GM12878 (cell line): ENCODE measurements at regions not wholly inside any gene's neighbourhood (a gene's known extent, or its start where the extent isn't known, plus 50 kb on each side); places are given as distances from the start of the nearest gene placed in this dataset.

Source experiments
- ATAC-seq: fragments of 200-7000 bp; cut with Tn5 transposase; 3 replicates; pipeline ENCODE4 v1.9.1; 2020; ENCODE audit warnings: mild to moderate bottlenecking, moderate library complexity
- BruUV-seq: library from RNA; stranded (reverse); fragments of 400-500 nt; replicated peaks from 2 replicates; lab custom pipeline; 2021; lab: Mats Ljungman, UMichigan
- CTCF ChIA-PET: fragments of 300-600 bp; sonication (Branson Sonifier 250); formaldehyde crosslinking; extraction: SDS; loops from one replicate; lab custom pipeline; 2021; ENCODE audit warnings: inconsistent platforms; lab: Yijun Ruan, JAX
- POLR2A ChIA-PET: fragments of 350-600 bp; formaldehyde crosslinking; extraction: SDS; loops from one replicate; lab custom pipeline; 2021; ENCODE audit warnings: inconsistent platforms; lab: Charles Lee
- RAD21 ChIA-PET: fragments of 300-600 bp; sonication (Branson Sonifier 250); formaldehyde crosslinking; loops from one replicate; lab custom pipeline; 2023; ENCODE audit warnings: antibody characterized with exemption; ENCODE audit not compliant: unreplicated experiment; lab: Charles Lee
- SMC1A ChIA-PET: fragments of 300-600 bp; sonication (Branson Sonifier 250); formaldehyde crosslinking; loops from one replicate; lab custom pipeline; 2023; ENCODE audit not compliant: unreplicated experiment, uncharacterized antibody; lab: Charles Lee
- DNase-seq: peaks from one replicate; pipeline ENCODE4 v3.0.0-alpha.2; 2011; ENCODE audit warnings: low read depth, low spot score
- FAIRE-seq: peaks from 3 replicates; lab custom pipeline; 2011; peaks lifted over from hg19 to GRCh38; lab: Jason Lieb, UNC
- H2AFZ ChIP-seq: 2 replicates; pipeline ENCODE4 v1.6.0; 2011; ENCODE audit warnings: low read depth, low read length, control low read depth; ENCODE audit not compliant: control insufficient read depth
- H3K27ac ChIP-seq: 2 replicates; pipeline ENCODE4 v1.5.1; 2011; ENCODE audit warnings: control low read depth; ENCODE audit not compliant: control insufficient read depth, insufficient read depth
- H3K27me3 ChIP-seq, 2 experiments: replicated peaks in 1 of 2; 2 replicates each; pipeline versions ENCODE4 v1.6.0 to v1.6.1; 2011; ENCODE audit warnings: low read length in 1 of 2; ENCODE audit not compliant: control insufficient read depth in 2 of 2, insufficient read depth in 2 of 2
- H3K36me3 ChIP-seq, 2 experiments: 2 replicates each; pipeline ENCODE4 v1.5.1; 2011; ENCODE audit warnings: low read length in 1 of 2; ENCODE audit not compliant: control insufficient read depth in 2 of 2, insufficient read depth in 2 of 2
- H3K4me1 ChIP-seq: 2 replicates; pipeline ENCODE4 v1.6.1; 2011; ENCODE audit warnings: mild to moderate bottlenecking, low read length, moderate library complexity, mixed read lengths; ENCODE audit not compliant: control insufficient read depth, insufficient read depth
- H3K4me2 ChIP-seq: 2 replicates; pipeline ENCODE4 v1.6.0; 2011; ENCODE audit warnings: control low read depth; ENCODE audit not compliant: control insufficient read depth, insufficient read depth
- H3K4me3 ChIP-seq: fragments of 200-600 bp; sonication (generic); 2 replicates; pipeline ENCODE4 v1.5.1; 2016
- H3K79me2 ChIP-seq: 2 replicates; pipeline ENCODE4 v1.6.0; 2011; ENCODE audit warnings: low read length; ENCODE audit not compliant: control insufficient read depth, insufficient read depth
- H3K9ac ChIP-seq: 2 replicates; pipeline ENCODE4 v1.8.0; 2011; ENCODE audit warnings: low read length, control low read depth, mixed read lengths; ENCODE audit not compliant: control insufficient read depth, insufficient read depth
- H3K9me3 ChIP-seq: replicated peaks from 3 replicates; pipeline ENCODE4 v1.5.1; 2011; ENCODE audit warnings: mild to moderate bottlenecking, low read length; ENCODE audit not compliant: control insufficient read depth, insufficient read depth
- H4K20me1 ChIP-seq: 2 replicates; pipeline ENCODE4 v1.6.0; 2011; ENCODE audit not compliant: control insufficient read depth, insufficient read depth
- CEBPB ChIP-seq, 2 experiments: fragments of 150-350 bp in 1 of 2; IDR thresholded peaks; 2 replicates each; pipeline ENCODE4 v1.6.1; 2012 to 2014; ENCODE audit warnings: low read depth in 2 of 2, low read length in 2 of 2, borderline replicate concordance in 1 of 2, inconsistent platforms in 1 of 2
- DPF2 ChIP-seq: fragments of 450-650 bp; IDR thresholded peaks from 2 replicates; pipeline ENCODE4 v1.6.1; 2017; ENCODE audit warnings: mild to moderate bottlenecking
- EED ChIP-seq: sonication (generic); IDR thresholded peaks from 2 replicates; pipeline ENCODE4 v1.6.1; 2016; ENCODE audit warnings: antibody characterized with exemption, low read depth
- IKZF2 ChIP-seq, 2 experiments: fragments of 450-650 bp; IDR thresholded peaks; 2 replicates each; pipeline ENCODE4 v1.6.1; 2017; ENCODE audit warnings: mild to moderate bottlenecking in 2 of 2, moderate library complexity in 2 of 2
- KAT2A ChIP-seq: conservative IDR thresholded peaks from 2 replicates; pipeline ENCODE4 v1.6.1; 2011; ENCODE audit warnings: low read depth, low read length; ENCODE audit not compliant: control insufficient read depth
- KDM1A ChIP-seq: fragments of 200-600 bp; sonication (generic); IDR thresholded peaks from 2 replicates; pipeline ENCODE4 v1.6.1; 2016; ENCODE audit warnings: borderline replicate concordance
- MYC ChIP-seq: IDR thresholded peaks from 2 replicates; pipeline ENCODE4 v1.6.1; 2011; ENCODE audit warnings: mild to moderate bottlenecking, low read length, moderate library complexity, inconsistent platforms; ENCODE audit not compliant: insufficient read depth, insufficient replicate concordance, insufficient read length, severe bottlenecking
- NFYB ChIP-seq: IDR thresholded peaks from 2 replicates; pipeline ENCODE4 v1.6.1; 2011; ENCODE audit warnings: low read depth, mild to moderate bottlenecking, low read length, improper control_type of control experiment, moderate library complexity; ENCODE audit not compliant: insufficient read depth
- PAX8 ChIP-seq: fragments of 450-650 bp; IDR thresholded peaks from 2 replicates; pipeline ENCODE4 v1.6.1; 2017; ENCODE audit warnings: mild to moderate bottlenecking, moderate library complexity
- POU2F2 ChIP-seq: IDR thresholded peaks from 3 replicates; pipeline ENCODE4 v1.6.1; 2011; ENCODE audit warnings: low read depth, mild to moderate bottlenecking, low read length, borderline replicate concordance
- RAD21 ChIP-seq: IDR thresholded peaks from 2 replicates; pipeline ENCODE4 v1.6.1; 2011; ENCODE audit warnings: mild to moderate bottlenecking, low read depth, low read length, moderate library complexity; ENCODE audit not compliant: insufficient read depth
- SMARCA5 ChIP-seq: fragments of 450-650 bp; IDR thresholded peaks from 2 replicates; pipeline ENCODE4 v1.6.1; 2017; ENCODE audit warnings: mild to moderate bottlenecking
- SRF ChIP-seq, 2 experiments: IDR thresholded peaks; 2 replicates each; pipeline ENCODE4 v1.6.1; 2011; ENCODE audit warnings: low read depth in 2 of 2, low read length in 2 of 2, mild to moderate bottlenecking in 1 of 2, moderate library complexity in 1 of 2
- TAF1 ChIP-seq: IDR thresholded peaks from 2 replicates; pipeline ENCODE4 v1.6.1; 2011; ENCODE audit warnings: mild to moderate bottlenecking, low read depth, low read length, borderline replicate concordance
- WRNIP1 ChIP-seq: IDR thresholded peaks from 2 replicates; pipeline ENCODE4 v1.6.1; 2011; ENCODE audit warnings: low read depth, low read length, improper control_type of control experiment, borderline replicate concordance
- ZBED1 ChIP-seq: IDR thresholded peaks from 2 replicates; pipeline ENCODE4 v1.6.1; 2016; ENCODE audit warnings: borderline replicate concordance
- WGBS: methylation state at CpG from one replicate; pipeline ENCODE4 v1.1.6; 2016; ENCODE audit warnings: low lambda C conversion rate; ENCODE audit not compliant: insufficient replicate concordance, insufficient coverage; ENCODE audit errors: missing lambda C conversion rate; 5-methylcytosine and 5-hydroxymethylcytosine counted together
- in situ Hi-C: fragments of 300-500 bp; cut with MboI; formaldehyde crosslinking; loops from 9 replicates; pipeline ENCODE4 v1.14.3; 2018; ENCODE audit warnings: mixed read lengths
- intact Hi-C: fragments of 100-400 bp; cut with micrococcal nuclease; formaldehyde crosslinking; loops from one replicate; pipeline ENCODE4 v1.14.2; 2022; ENCODE audit not compliant: unreplicated experiment
- TF ChIP-seq, protein P1 (sequence below): IDR thresholded peaks from 2 replicates; pipeline ENCODE4 v1.6.1; 2012; ENCODE audit warnings: mild to moderate bottlenecking, low read depth, low read length
- TF ChIP-seq, protein P2 (sequence below): fragments of 450-650 bp; IDR thresholded peaks from 2 replicates; pipeline ENCODE4 v1.6.1; 2017; ENCODE audit warnings: borderline replicate concordance
- TF ChIP-seq, protein P3 (sequence below): IDR thresholded peaks from 2 replicates; pipeline ENCODE4 v1.6.1; 2012; ENCODE audit warnings: low read depth, low read length, improper control_type of control experiment

DNA sequence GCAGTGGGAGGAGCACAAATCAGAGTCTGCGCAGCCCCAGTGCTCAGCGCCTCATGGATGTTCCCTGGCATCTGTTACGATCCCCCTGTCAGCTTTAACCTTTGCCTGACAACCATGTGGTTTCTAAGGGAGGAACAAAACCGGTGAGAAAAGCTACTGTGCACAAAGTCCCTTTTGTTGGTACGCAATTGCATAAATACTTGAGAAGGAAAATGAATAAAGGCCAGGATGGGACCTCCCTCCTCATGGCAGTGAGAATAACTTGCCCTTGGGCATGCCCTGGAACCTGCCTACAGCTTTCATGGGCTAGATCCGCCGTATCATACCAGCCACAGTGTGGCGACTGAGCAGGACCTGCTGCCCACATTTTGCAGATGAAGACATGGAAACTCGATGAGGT lies 81.0 kb downstream of the RIN2 start:
- intact Hi-C loops (no loop called here), in situ Hi-C loops (no loop called here)
- CTCF ChIA-PET = interaction anchor here (2.4 kb wide), 1 partner anchor 11 kb away, joined by 7 read pairs; no protein-coding TSS in a partner anchor
- TF ChIP-seq, protein P1, sequence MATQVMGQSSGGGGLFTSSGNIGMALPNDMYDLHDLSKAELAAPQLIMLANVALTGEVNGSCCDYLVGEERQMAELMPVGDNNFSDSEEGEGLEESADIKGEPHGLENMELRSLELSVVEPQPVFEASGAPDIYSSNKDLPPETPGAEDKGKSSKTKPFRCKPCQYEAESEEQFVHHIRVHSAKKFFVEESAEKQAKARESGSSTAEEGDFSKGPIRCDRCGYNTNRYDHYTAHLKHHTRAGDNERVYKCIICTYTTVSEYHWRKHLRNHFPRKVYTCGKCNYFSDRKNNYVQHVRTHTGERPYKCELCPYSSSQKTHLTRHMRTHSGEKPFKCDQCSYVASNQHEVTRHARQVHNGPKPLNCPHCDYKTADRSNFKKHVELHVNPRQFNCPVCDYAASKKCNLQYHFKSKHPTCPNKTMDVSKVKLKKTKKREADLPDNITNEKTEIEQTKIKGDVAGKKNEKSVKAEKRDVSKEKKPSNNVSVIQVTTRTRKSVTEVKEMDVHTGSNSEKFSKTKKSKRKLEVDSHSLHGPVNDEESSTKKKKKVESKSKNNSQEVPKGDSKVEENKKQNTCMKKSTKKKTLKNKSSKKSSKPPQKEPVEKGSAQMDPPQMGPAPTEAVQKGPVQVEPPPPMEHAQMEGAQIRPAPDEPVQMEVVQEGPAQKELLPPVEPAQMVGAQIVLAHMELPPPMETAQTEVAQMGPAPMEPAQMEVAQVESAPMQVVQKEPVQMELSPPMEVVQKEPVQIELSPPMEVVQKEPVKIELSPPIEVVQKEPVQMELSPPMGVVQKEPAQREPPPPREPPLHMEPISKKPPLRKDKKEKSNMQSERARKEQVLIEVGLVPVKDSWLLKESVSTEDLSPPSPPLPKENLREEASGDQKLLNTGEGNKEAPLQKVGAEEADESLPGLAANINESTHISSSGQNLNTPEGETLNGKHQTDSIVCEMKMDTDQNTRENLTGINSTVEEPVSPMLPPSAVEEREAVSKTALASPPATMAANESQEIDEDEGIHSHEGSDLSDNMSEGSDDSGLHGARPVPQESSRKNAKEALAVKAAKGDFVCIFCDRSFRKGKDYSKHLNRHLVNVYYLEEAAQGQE = no peak
- TF ChIP-seq RAD21 = no peak
- TF ChIP-seq NFYB = no peak
- TF ChIP-seq SMARCA5 = no peak
- no peak for TF ChIP-seq CEBPB (IDR thresholded peaks at IDR 0.05; ENCODE audit: borderline replicate concordance in 1 of 2, low read depth in 2 of 2, low read length in 2 of 2)
- no peak for TF ChIP-seq KDM1A
- no peak for TF ChIP-seq POU2F2
- TF ChIP-seq TAF1 = no peak
- TF ChIP-seq, protein P2, sequence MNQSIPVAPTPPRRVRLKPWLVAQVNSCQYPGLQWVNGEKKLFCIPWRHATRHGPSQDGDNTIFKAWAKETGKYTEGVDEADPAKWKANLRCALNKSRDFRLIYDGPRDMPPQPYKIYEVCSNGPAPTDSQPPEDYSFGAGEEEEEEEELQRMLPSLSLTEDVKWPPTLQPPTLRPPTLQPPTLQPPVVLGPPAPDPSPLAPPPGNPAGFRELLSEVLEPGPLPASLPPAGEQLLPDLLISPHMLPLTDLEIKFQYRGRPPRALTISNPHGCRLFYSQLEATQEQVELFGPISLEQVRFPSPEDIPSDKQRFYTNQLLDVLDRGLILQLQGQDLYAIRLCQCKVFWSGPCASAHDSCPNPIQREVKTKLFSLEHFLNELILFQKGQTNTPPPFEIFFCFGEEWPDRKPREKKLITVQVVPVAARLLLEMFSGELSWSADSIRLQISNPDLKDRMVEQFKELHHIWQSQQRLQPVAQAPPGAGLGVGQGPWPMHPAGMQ = no peak
- TF ChIP-seq EED = no peak
- no peak for TF ChIP-seq MYC
- TF ChIP-seq KAT2A = no peak
- TF ChIP-seq SRF (IDR thresholded peaks at IDR 0.05; ENCODE audit: low read depth in 2 of 2, low read length in 2 of 2) = no peak
- TF ChIP-seq, protein P3, sequence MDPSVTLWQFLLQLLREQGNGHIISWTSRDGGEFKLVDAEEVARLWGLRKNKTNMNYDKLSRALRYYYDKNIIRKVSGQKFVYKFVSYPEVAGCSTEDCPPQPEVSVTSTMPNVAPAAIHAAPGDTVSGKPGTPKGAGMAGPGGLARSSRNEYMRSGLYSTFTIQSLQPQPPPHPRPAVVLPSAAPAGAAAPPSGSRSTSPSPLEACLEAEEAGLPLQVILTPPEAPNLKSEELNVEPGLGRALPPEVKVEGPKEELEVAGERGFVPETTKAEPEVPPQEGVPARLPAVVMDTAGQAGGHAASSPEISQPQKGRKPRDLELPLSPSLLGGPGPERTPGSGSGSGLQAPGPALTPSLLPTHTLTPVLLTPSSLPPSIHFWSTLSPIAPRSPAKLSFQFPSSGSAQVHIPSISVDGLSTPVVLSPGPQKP = no peak
- no peak for TF ChIP-seq PAX8
- no peak for TF ChIP-seq DPF2
- no peak for TF ChIP-seq ZBED1
- no peak for TF ChIP-seq WRNIP1
- TF ChIP-seq IKZF2 (IDR thresholded peaks at IDR 0.05) = no peak
- RAD21 ChIA-PET = no interaction called here
- no peak overlapping the region for H3K4me3 ChIP-seq
- SMC1A ChIA-PET = interaction anchor here (1.5 to 2.0 kb wide), 3 partner anchors 14 to 47 kb away, joined by 4 read pairs; no protein-coding TSS in a partner anchor
- FAIRE-seq (no peak), ATAC-seq (no peak), DNase-seq (no peak)
- no peak overlapping the region for H2AFZ ChIP-seq
- WGBS = 40% methylated on average over 9 of the region's 9 CpGs
- POLR2A ChIA-PET = no interaction called here
- no peaks in the 10 kb centered on the region for H4K20me1 ChIP-seq
- H3K36me3 ChIP-seq = no peaks in the 10 kb centered on the region
- no peaks in the 10 kb centered on the region for H3K9me3 ChIP-seq
- no TSS peak for BruUV-seq
- H3K4me1 ChIP-seq = no peaks in the 10 kb centered on the region
- H3K9ac ChIP-seq = no peak overlapping the region
- no peak overlapping the region for H3K4me2 ChIP-seq
- no peaks in the 10 kb centered on the region for H3K79me2 ChIP-seq
- peaks cover 0 to 7% of the 10 kb centered on the region in 2 experiments; a peak in 2 of 4 replicates for H3K27me3 ChIP-seq
- H3K27ac ChIP-seq = no peak overlapping the region
